Sciatic nerve (tissue), 2 donors: ENCODE measurements at regions not wholly inside any gene's neighbourhood (a gene's known extent, or its start where the extent isn't known, plus 50 kb on each side); places are given as distances from the start of the nearest gene placed in this dataset.

Experiments used
- ATAC-seq: fragments of 200-7000 bp; cut with Tn5 transposase; one replicate; pipeline ENCODE4 v1.9.1; 2020; ENCODE audit warnings: mild to moderate bottlenecking, moderate library complexity
- DNase-seq: peaks from one replicate; pipeline ENCODE4 v3.0.0-alpha.2; 2020; ENCODE audit warnings: low spot score
- intact Hi-C: fragments of 100-400 bp; cut with DNase I; formaldehyde crosslinking; loops from one replicate; pipeline ENCODE4 v1.14.2; 2022
- donor health status: DM: no; HTN: no; CAD: no.
- donor health status: DM: no; HTN: no; CAD: no.

- intact Hi-C loops = no loop called here
- DNase-seq = no peak
- ATAC-seq = no peak
These were observed 268.3 kb downstream of the ARRDC4 start for GRCh38 chr15:98228846-98229245.

- intact Hi-C loops = no loop called here
- ATAC-seq = no peak
- DNase-seq = no peak
These were observed 270.5 kb downstream of the ARRDC4 start for GRCh38 chr15:98230975-98231374.

DNA sequence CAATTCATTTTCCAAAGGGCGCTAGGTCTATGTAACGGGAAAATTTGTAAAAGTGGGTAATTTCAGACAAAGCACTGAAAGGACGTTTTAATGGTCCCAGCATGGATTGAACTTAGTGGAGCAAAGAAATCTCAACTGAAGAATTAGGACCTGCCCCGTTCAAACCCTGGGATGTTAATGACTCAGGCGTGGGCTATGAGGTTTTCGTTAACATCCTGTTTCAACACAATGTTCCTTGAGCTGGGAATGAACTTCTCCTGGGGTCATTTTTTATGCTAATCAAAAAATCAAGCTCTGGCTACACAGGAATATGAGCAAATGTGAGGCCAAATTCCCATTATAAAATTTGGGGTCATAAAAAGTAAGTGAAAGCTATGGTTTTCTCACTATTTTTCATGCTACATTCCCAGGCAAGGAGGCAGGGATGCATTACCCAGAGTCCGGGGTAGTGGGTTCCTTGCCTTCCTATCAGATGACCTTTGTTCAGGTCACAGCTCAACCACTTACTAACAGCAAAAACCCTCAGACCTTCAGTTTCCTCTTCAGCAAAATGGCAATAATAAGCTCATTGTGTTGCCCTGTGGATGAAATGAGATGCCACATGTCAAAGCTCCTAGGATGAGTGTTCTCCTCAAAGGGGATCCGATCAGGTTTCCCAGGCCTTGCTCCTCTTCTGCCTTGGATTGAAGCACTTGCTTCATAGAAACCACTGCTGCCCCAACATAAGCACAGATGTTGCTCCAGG is 271.4 kb downstream of the ARRDC4 start:
- no peak for DNase-seq
- ATAC-seq = no peak
- intact Hi-C loops = no loop called here

DNA sequence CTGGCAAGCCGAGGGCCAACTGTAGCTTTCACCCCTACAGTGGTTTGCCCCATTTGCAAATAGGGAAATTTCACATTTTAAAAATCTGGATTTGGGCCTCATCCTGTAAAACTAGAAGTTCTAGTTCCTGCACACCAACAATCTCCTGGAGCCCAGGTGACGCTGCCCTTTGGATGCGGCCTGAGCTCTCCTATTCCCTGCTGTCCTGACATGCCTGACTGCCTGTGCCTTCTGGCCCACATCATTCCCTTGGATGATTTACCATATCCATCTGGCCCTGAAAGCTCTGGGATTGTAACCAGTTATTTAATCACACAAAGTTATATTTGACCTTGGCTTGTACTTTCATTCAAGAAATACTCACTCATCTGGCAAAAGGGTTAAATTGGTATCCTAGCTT is 272.3 kb downstream of the ARRDC4 start:
- DNase-seq = no peak
- intact Hi-C loops = no loop called here
- ATAC-seq = no peak

GRCh38 chr15:98233873-98234272 is 273.4 kb downstream of the ARRDC4 start:
- no peak for ATAC-seq
- intact Hi-C loops = no loop called here
- DNase-seq = no peak

DNA sequence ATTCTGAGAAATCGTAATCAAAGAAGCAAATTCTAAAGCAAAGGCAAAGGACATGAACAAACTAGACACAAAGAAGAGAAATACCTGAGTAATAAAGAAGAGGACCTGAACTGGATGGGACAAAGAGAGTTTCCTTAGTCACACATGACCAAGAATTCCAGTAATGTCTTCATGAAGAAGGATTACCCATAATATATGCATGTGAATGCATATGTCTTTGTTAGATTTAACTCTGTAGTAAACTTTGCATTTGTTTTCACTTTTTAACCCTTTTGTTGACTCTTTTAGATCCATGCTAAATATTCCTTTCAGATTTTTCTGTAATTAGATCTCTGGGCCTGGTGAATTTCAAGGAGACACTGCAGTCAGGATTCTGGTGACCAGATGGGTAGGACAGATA is 279.8 kb downstream of the ARRDC4 start:
- DNase-seq (no peak), ATAC-seq (no peak)
- intact Hi-C loops = no loop called here

- ATAC-seq (no peak), DNase-seq (no peak)
- intact Hi-C loops = no loop called here
These were observed 280.6 kb downstream of the ARRDC4 start for GRCh38 chr15:98241032-98241554.

- intact Hi-C loops = no loop called here
- DNase-seq (no peak), ATAC-seq (no peak)
These were observed 296.8 kb downstream of the ARRDC4 start for GRCh38 chr15:98257290-98257689.

DNA sequence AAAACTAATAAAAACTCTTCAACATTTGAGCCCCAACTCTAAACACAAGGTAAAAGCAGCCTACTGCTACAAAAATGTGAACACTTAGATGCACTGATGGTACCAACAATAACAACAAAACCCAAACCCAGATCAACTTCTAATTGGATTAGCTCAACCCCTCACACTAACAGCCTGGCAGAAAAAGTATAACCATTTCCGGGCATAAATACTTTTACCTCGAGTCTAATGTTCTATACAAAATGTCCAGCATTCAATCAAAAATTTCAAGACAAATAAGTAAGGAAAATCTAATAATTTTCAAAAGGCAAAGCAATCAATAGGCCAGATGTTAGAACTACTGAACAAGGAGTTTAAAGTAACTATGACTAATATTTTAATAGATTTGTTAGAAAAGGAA is 303.3 kb downstream of the ARRDC4 start:
- intact Hi-C loops = no loop called here
- DNase-seq (no peak), ATAC-seq (no peak)

GRCh38 chr15:98266295-98266694 is 305.8 kb downstream of the ARRDC4 start:
- no peak for DNase-seq
- intact Hi-C loops = no loop called here
- no peak for ATAC-seq

- DNase-seq (no peak), ATAC-seq (no peak)
- intact Hi-C loops = no loop called here
These were observed 307.7 kb downstream of the ARRDC4 start for GRCh38 chr15:98268163-98268562.

DNA sequence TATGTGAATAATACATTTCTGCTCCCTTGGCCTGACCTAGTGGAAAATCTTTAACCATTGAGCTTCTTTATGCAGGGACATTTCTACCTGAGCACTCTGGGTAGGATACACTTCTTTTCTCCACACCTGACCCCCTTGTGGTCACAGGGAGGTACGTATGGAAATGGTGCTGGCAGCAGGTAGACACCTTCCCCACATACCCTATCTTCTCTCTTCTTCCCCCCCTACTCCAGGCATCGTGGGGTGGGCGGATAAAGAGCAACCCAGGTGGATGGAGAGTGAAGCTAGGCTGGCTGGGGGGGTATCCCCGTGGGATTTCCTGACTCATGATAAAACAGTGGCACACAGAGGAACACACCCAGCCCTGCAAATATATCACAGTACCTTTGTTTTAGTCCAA is 312.1 kb downstream of the ARRDC4 start:
- ATAC-seq = no peak
- intact Hi-C loops = no loop called here
- no peak for DNase-seq

- ATAC-seq (no peak), DNase-seq (no peak)
- intact Hi-C loops = no loop called here
These were observed 315.5 kb downstream of the ARRDC4 start for GRCh38 chr15:98276018-98276417.

- intact Hi-C loops = no loop called here
- DNase-seq (no peak), ATAC-seq (no peak)
These were observed 317.1 kb downstream of the ARRDC4 start for GRCh38 chr15:98277602-98278001.

DNA sequence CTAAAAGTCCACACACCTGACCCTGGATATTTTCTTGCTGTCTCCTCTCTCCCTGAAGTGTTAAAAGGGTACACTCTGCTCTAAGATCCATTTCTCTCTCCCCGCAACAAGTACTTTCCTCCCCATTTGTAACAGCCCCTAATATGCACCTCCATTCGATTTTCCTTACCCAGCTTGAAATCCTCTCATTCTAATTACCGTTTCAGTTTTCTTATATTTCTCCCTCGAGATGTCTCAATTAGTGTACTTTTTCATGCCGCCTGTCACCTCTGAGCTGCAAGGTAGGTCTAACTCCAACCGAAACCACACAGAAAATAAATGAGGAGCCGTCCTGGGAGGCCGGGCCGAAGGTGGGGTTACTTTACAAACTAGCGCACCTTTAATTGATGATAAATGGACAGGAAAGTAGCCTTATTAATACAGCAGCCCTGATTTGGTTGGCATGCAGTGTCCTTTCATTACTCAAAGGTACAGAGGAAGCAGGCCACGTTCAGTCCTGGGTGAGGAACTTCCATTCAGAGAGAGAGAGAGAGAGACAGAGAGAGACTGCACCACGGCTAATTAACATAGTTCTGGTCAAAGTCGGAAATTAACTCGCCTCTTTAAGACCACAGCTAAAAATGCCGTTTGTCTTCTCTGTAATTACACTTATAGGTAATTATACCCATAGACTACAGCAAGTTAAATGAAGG is 319.9 kb downstream of the ARRDC4 start:
- ATAC-seq (no peak), DNase-seq (no peak)
- intact Hi-C loops = no loop called here

- ATAC-seq (no peak), DNase-seq (no peak)
- intact Hi-C loops = no loop called here
These were observed 320.6 kb downstream of the ARRDC4 start for GRCh38 chr15:98281130-98281529.

- ATAC-seq (no peak), DNase-seq (no peak)
- intact Hi-C loops = no loop called here
These were observed 322.3 kb downstream of the ARRDC4 start for GRCh38 chr15:98282656-98283332.

DNA sequence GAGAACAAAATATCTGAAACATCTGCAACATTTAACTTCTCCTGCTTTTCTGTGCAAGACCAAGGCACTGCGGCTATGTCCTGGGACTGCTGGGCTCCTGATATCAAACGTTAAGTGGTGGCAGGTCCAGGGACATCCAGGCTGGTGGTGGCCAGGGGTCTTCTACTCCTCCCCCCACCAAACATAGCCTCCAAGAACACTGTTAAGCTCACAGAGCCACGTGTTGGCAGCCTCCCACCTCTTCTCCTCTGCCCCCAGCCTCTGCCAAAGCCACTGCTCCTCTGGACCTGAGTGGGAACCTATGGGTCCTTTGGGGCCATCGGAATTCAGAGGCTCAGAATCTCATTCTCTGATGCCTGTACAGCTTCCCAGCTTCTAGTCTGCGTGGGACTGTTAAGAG is 325.7 kb downstream of the ARRDC4 start:
- intact Hi-C loops = no loop called here
- DNase-seq (no peak), ATAC-seq (no peak)

GRCh38 chr15:98286831-98287230 is 326.3 kb downstream of the ARRDC4 start:
- DNase-seq (no peak), ATAC-seq (no peak)
- intact Hi-C loops = no loop called here

DNA sequence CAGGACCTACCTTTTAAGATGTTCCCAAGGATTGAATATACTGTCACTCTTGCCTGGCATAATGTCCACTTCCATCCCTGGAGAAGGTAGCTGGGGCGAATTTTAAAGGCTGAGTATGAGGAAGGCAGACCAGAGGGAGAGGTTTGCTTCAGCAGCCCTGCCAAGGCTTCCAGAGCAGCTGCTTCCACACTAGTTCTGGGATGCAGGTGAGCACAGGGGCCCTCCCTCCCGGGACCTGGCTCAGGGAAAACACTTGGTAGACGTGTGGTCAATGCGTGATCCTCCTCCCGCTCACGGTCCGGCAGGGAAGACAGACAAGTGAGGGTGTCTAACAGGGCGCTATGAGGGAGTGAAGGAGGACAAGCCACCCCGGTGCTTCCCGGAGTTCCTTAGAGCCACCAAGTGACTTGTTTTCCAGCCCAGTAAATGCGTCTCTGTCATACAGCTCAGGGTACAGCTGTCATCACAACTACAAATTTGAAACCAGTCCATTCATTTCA is 327.6 kb downstream of the ARRDC4 start:
- ATAC-seq (no peak), DNase-seq (no peak)
- intact Hi-C loops = no loop called here
